HepG2 (cell line): ENCODE measurements at regions not wholly inside any gene's neighbourhood (a gene's known extent, or its start where the extent isn't known, plus 50 kb on each side); places are given as distances from the start of the nearest gene placed in this dataset.

Experiments
- ATAC-seq: fragments of 200-7000 bp; cut with Tn5 transposase; 3 replicates; pipeline ENCODE4 v1.9.1; 2020; ENCODE audit warnings: mild to moderate bottlenecking, moderate library complexity
- BruUV-seq: library from RNA; stranded (reverse); fragments of 400-500 nt; replicated peaks from 2 replicates; lab custom pipeline; 2021; lab: Mats Ljungman, UMichigan
- CTCF ChIA-PET: fragments of 300-600 bp; formaldehyde crosslinking; extraction: SDS; loops from one replicate; lab custom pipeline; 2021; ENCODE audit warnings: low total read pairs, inconsistent platforms, low intra/inter-chr PET ratio; lab: Yijun Ruan, JAX
- POLR2A ChIA-PET: fragments of 350-600 bp; sonication (Branson Sonifier 250); formaldehyde crosslinking; loops from one replicate; lab custom pipeline; 2020; ENCODE audit warnings: antibody characterized with exemption, inconsistent platforms; lab: Yijun Ruan, JAX
- DNase-seq: peaks from one replicate; pipeline ENCODE4 v3.0.0-alpha.2; 2015; ENCODE audit warnings: low spot score
- FAIRE-seq: peaks from 3 replicates; lab custom pipeline; 2011; peaks lifted over from hg19 to GRCh38; lab: Jason Lieb, UNC
- H2AFZ ChIP-seq: one replicate; pipeline ENCODE4 v1.6.1; 2011; ENCODE audit warnings: low read length, inconsistent platforms
- H3K27ac ChIP-seq: fragments of 300-600 bp; 3 replicates; pipeline ENCODE4 v1.8.0; 2011; ENCODE audit warnings: mixed run types, mild to moderate bottlenecking, mixed read lengths, low read length, inconsistent platforms; ENCODE audit not compliant: insufficient read depth; ENCODE audit errors: extremely low read length
- H3K27me3 ChIP-seq, 2 experiments: fragments of 200-600 bp in 1 of 2; 2 replicates in 1 of 2; 3 replicates in 1 of 2; pipeline versions ENCODE4 v1.6.0 to v1.8.0; 2011; ENCODE audit warnings: low read length in 2 of 2, mild to moderate bottlenecking in 2 of 2, moderate library complexity in 2 of 2, inconsistent platforms in 1 of 2; ENCODE audit not compliant: insufficient read depth in 2 of 2, control insufficient read depth in 1 of 2
- H3K36me3 ChIP-seq, 2 experiments: fragments of 200-600 bp in 1 of 2; replicated peaks in 1 of 2; 2 replicates in 1 of 2; 3 replicates in 1 of 2; pipeline versions ENCODE4 v1.5.1 to v1.8.0; 2011; ENCODE audit warnings: low read length in 2 of 2, inconsistent platforms in 1 of 2; ENCODE audit not compliant: insufficient read depth in 2 of 2, control insufficient read depth in 1 of 2
- H3K4me1 ChIP-seq: 2 replicates; pipeline ENCODE4 v1.5.1; 2012; ENCODE audit warnings: low read length, inconsistent platforms; ENCODE audit not compliant: insufficient read depth
- H3K4me2 ChIP-seq: 2 replicates; pipeline ENCODE4 v1.6.0; 2011; ENCODE audit warnings: low read depth, low read length, inconsistent platforms
- H3K4me3 ChIP-seq, 3 experiments: fragments of 200-600 bp in 1 of 3; sonication (generic), shearing (Covaris generic) in 1 of 3; replicated peaks in 1 of 3; 2 replicates each; pipeline ENCODE4 v1.5.1; 2011 to 2016; ENCODE audit warnings: low read length in 3 of 3, inconsistent platforms in 2 of 3, low read depth in 2 of 3, mild to moderate bottlenecking in 2 of 3, control low read depth in 1 of 3, mixed read lengths in 1 of 3; ENCODE audit not compliant: insufficient read depth in 1 of 3
- H3K79me2 ChIP-seq: one replicate; pipeline ENCODE4 v1.6.1; 2011; ENCODE audit warnings: low read length, inconsistent platforms; ENCODE audit not compliant: insufficient read depth
- H3K9ac ChIP-seq: 2 replicates; pipeline ENCODE4 v1.6.0; 2011; ENCODE audit warnings: mild to moderate bottlenecking, low read depth, low read length, inconsistent platforms; ENCODE audit not compliant: insufficient read depth
- H3K9me3 ChIP-seq: 2 replicates; pipeline ENCODE4 v1.5.1; 2012; ENCODE audit warnings: mild to moderate bottlenecking, low read length
- H4K20me1 ChIP-seq: 2 replicates; pipeline ENCODE4 v1.6.0; 2011; ENCODE audit warnings: inconsistent platforms, mild to moderate bottlenecking, low read length, moderate library complexity; ENCODE audit not compliant: insufficient read depth
- CEBPB ChIP-seq: IDR thresholded peaks from 2 replicates; pipeline ENCODE4 v1.6.1; 2011; ENCODE audit warnings: low read depth, low read length, improper control_type of control experiment, borderline replicate concordance
- GTF2F1 ChIP-seq: fragments of 150-350 bp; IDR thresholded peaks from 2 replicates; pipeline ENCODE4 v1.6.1; 2014; ENCODE audit warnings: low read length
- HOXA3 ChIP-seq: sonication (generic); formaldehyde crosslinking; IDR thresholded peaks from 2 replicates; pipeline ENCODE4 v1.5.0; 2020; ENCODE audit warnings: missing genetic modification reagents
- LCORL ChIP-seq, 2 experiments: fragments of 450-650 bp in 1 of 2; sonication (generic) in 1 of 2; formaldehyde crosslinking in 1 of 2; IDR thresholded peaks; 2 replicates each; pipeline versions ENCODE4 v1.5.0 to v1.6.1; 2017 to 2020; ENCODE audit warnings: antibody characterized with exemption in 1 of 2, missing genetic modification reagents in 1 of 2
- MTF2 ChIP-seq: sonication (generic); formaldehyde crosslinking; IDR thresholded peaks from 2 replicates; pipeline ENCODE4 v1.5.0; 2020; ENCODE audit warnings: missing genetic modification reagents, borderline replicate concordance
- PAWR ChIP-seq: sonication (generic); formaldehyde crosslinking; IDR thresholded peaks from 2 replicates; pipeline ENCODE4 v1.4.0; 2020; ENCODE audit warnings: missing genetic modification reagents, mild to moderate bottlenecking, borderline replicate concordance
- SIN3B ChIP-seq: fragments of 150-350 bp; IDR thresholded peaks from 2 replicates; pipeline ENCODE4 v1.6.1; 2014; ENCODE audit warnings: low read length
- ZBTB21 ChIP-seq: sonication (generic); formaldehyde crosslinking; IDR thresholded peaks from 2 replicates; pipeline ENCODE4 v1.4.0; 2020; ENCODE audit warnings: missing genetic modification reagents
- ZMAT3 ChIP-seq: sonication (generic); formaldehyde crosslinking; conservative IDR thresholded peaks from 2 replicates; pipeline ENCODE4 v1.7.0; 2021; ENCODE audit warnings: missing genetic modification reagents
- ZNF24 ChIP-seq: fragments of 450-650 bp; IDR thresholded peaks from 2 replicates; pipeline ENCODE4 v1.6.1; 2017; ENCODE audit warnings: antibody characterized with exemption, mild to moderate bottlenecking
- WGBS: methylation state at CpG from one replicate; pipeline ENCODE4 v1.1.6; 2017; ENCODE audit warnings: low lambda C conversion rate; 5-methylcytosine and 5-hydroxymethylcytosine counted together
- in situ Hi-C: cut with HindIII; loops from 2 replicates; pipeline ENCODE4 v1.10.0; 2017; ENCODE audit warnings: low pct_unique_long_range_greater_than_20kb; ENCODE audit not compliant: extremely low pct_ligation_motif_present
- intact Hi-C: fragments of 100-400 bp; cut with micrococcal nuclease; formaldehyde crosslinking; loops from one replicate; pipeline ENCODE4 v1.10.0; 2022; ENCODE audit not compliant: unreplicated experiment
- TF ChIP-seq, protein P1 (sequence below): sonication (generic); formaldehyde crosslinking; IDR thresholded peaks from 2 replicates; pipeline ENCODE4 v1.4.0; 2020; ENCODE audit warnings: mild to moderate bottlenecking, missing genetic modification reagents
- TF ChIP-seq, protein P2 (sequence below): sonication (generic); formaldehyde crosslinking; IDR thresholded peaks from 2 replicates; pipeline ENCODE4 v1.4.0; 2020; ENCODE audit warnings: missing genetic modification reagents, borderline replicate concordance

DNA sequence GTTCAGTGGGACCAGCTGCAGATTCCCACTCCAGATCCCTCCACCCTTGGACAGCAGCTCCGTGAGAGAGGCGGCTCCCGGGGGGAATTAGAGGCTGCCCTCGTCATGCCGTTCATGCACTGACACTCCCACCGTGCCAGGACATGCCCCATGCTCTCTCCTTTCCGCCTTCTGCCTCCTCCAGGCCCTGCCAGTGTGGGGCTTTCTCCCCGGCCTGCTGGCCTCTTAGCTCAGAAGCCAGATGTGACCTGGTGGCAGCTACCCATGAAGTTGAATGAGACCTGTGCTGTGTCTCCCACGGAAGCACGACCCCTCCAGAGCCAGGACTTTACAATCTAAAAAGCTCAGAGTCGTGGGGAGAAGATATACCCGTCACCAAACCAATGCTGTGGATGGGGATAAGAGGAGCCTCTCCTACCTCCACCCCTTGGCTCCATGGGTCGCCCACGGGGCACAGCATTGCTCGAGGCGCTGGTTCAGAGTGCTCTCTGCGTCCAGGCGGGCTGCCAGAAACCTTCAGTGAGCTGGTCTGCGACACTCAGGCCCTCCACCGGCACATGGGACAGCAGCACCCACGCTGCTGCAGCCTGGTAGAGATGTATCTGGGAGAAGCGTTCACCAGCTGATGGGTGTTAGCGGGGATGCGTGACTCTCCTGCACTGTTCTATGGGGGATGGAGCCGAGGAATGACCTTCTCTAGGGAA is 111.0 kb upstream of the GPC1 start (continued):
- TF ChIP-seq PAWR (CRISPR knock-in tag) = no peak
- TF ChIP-seq HOXA3 = no peak
- TF ChIP-seq, protein P1, sequence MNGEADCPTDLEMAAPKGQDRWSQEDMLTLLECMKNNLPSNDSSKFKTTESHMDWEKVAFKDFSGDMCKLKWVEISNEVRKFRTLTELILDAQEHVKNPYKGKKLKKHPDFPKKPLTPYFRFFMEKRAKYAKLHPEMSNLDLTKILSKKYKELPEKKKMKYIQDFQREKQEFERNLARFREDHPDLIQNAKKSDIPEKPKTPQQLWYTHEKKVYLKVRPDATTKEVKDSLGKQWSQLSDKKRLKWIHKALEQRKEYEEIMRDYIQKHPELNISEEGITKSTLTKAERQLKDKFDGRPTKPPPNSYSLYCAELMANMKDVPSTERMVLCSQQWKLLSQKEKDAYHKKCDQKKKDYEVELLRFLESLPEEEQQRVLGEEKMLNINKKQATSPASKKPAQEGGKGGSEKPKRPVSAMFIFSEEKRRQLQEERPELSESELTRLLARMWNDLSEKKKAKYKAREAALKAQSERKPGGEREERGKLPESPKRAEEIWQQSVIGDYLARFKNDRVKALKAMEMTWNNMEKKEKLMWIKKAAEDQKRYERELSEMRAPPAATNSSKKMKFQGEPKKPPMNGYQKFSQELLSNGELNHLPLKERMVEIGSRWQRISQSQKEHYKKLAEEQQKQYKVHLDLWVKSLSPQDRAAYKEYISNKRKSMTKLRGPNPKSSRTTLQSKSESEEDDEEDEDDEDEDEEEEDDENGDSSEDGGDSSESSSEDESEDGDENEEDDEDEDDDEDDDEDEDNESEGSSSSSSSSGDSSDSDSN = no peak
- TF ChIP-seq MTF2 (CRISPR knock-in tag) = no peak
- no peak for TF ChIP-seq ZNF24
- TF ChIP-seq ZMAT3 (CRISPR knock-in tag) = no peak
- no peak for TF ChIP-seq ZBTB21
- no peak for TF ChIP-seq SIN3B
- no peak for TF ChIP-seq GTF2F1
- TF ChIP-seq, all 625 proteins: peak for 0

DNA sequence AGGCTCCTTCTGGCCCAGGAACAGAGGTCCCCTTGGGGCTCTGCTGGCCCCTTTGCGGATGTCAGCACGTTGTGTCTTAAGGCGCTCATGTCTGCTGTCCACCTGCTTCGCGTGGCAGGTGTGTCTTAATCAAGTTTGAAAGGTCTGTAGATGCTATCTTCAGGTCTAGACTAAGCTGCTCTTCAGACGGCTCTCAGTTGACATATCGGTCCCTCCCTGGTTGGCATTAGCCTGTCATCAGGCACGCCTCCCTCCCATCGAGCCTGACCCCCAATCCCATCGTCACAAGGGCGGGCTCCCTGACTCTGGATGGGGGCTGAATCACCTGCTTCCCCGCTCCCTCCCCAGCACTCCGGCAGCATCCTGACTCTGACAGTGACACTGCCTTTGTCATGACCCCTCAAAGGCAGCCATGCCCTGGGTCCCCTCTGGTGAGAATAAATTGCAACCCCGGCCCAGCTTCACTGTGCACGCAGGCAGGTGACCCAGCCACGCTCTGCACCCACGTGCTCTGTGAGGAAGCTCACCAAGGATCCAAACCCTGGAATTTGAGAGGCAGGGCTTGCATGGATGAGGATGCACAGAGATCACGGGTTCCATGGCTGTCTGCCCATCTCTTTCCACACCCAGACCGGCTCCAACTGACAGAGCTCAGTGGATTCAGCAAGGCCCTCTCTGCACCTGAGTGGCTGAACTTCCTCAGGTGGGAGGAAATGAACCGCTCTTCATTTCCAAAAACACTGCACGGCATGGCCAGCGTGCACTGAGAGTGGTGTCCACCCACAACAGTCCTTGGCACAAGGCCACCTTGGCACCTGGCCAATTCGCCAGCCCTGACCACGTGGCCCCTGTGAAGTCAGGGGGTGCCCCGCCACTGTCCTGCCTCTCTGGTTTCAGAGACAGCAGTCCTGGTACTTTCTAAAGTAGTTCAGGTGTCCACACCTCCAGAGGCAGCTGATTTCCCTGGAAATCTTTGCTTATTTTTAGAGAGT is 110.2 kb upstream of the GPC1 start:
- ATAC-seq (no peak), DNase-seq (no peak), FAIRE-seq (no peak)
- ChIA-PET CTCF (no interaction called here), POLR2A (no interaction called here)
- H4K20me1 ChIP-seq = no peaks in the 10 kb centered on the region; the same call in 1 of the 2 replicates
- no peak overlapping the region for H2AFZ ChIP-seq
- H3K9me3 ChIP-seq = no peaks in the 10 kb centered on the region
- H3K27me3 ChIP-seq = peaks cover 42 to 91% of the 10 kb centered on the region in 2 experiments
- intact Hi-C loops = no loop called here
- H3K36me3 ChIP-seq = no peaks in the 10 kb centered on the region
- in situ Hi-C loops = no loop called here
- BruUV-seq = no TSS peak
- 27% methylated on average over 19 of the region's 25 CpGs for WGBS
- H3K4me3 ChIP-seq = no peak overlapping the region
- TF ChIP-seq, protein P2, sequence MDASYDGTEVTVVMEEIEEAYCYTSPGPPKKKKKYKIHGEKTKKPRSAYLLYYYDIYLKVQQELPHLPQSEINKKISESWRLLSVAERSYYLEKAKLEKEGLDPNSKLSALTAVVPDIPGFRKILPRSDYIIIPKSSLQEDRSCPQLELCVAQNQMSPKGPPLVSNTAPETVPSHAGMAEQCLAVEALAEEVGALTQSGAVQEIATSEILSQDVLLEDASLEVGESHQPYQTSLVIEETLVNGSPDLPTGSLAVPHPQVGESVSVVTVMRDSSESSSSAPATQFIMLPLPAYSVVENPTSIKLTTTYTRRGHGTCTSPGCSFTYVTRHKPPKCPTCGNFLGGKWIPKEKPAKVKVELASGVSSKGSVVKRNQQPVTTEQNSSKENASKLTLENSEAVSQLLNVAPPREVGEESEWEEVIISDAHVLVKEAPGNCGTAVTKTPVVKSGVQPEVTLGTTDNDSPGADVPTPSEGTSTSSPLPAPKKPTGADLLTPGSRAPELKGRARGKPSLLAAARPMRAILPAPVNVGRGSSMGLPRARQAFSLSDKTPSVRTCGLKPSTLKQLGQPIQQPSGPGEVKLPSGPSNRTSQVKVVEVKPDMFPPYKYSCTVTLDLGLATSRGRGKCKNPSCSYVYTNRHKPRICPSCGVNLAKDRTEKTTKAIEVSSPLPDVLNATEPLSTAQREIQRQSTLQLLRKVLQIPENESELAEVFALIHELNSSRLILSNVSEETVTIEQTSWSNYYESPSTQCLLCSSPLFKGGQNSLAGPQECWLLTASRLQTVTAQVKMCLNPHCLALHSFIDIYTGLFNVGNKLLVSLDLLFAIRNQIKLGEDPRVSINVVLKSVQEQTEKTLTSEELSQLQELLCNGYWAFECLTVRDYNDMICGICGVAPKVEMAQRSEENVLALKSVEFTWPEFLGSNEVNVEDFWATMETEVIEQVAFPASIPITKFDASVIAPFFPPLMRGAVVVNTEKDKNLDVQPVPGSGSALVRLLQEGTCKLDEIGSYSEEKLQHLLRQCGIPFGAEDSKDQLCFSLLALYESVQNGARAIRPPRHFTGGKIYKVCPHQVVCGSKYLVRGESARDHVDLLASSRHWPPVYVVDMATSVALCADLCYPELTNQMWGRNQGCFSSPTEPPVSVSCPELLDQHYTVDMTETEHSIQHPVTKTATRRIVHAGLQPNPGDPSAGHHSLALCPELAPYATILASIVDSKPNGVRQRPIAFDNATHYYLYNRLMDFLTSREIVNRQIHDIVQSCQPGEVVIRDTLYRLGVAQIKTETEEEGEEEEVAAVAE (CRISPR knock-in tag) = no peak
- no peak for TF ChIP-seq CEBPB
- TF ChIP-seq LCORL (IDR thresholded peaks at IDR 0.05) = peak; percentile 38; the same call in 1 of the 2 replicates
- no peak for TF ChIP-seq LCORL (CRISPR knock-in tag; IDR thresholded peaks at IDR 0.05)
- H3K27ac ChIP-seq = no peak overlapping the region
- H3K79me2 ChIP-seq = no peaks in the 10 kb centered on the region
- no peaks in the 10 kb centered on the region for H3K4me1 ChIP-seq
- no peak overlapping the region for H3K4me2 ChIP-seq
- no peak overlapping the region for H3K9ac ChIP-seq
